Activated T-cell treated with anti-CD3 and anti-CD28 coated beads, Interleukin-2, amount 50 U/mL, for 72 hours (primary cell): ENCODE measurements at regions not wholly inside any gene's neighbourhood (a gene's known extent, or its start where the extent isn't known, plus 50 kb on each side); places are given as distances from the start of the nearest gene placed in this dataset.

Source experiments
- ATAC-seq, 2 donors: fragments of 150-1000 bp; cut with Tn5 transposase; replicated peaks in 1 of 2; 2 replicates each; pipeline ENCODE4 v1.10.0; 2021; ENCODE audit warnings: moderate library complexity in 2 of 2, mild to moderate bottlenecking in 1 of 2
- DNase-seq, 2 donors: peaks; one replicate each; pipeline ENCODE4 v3.0.0; 2021 to 2022; ENCODE audit warnings: mixed read lengths in 1 of 2
- H3K27ac Mint-ChIP-seq: one replicate; pipeline ENCODE4 v1.8.0; 2022; ENCODE audit warnings: mild to moderate bottlenecking, moderate library complexity, mixed read lengths
- H3K27me3 Mint-ChIP-seq: one replicate; pipeline ENCODE4 v1.8.0; 2022; ENCODE audit warnings: low read depth, mixed read lengths
- H3K36me3 Mint-ChIP-seq, 2 donors: one replicate each; pipeline ENCODE4 v1.8.0; 2022; ENCODE audit warnings: mixed read lengths in 2 of 2, mild to moderate bottlenecking in 1 of 2; ENCODE audit not compliant: insufficient read depth in 2 of 2
- H3K4me1 Mint-ChIP-seq: one replicate; pipeline ENCODE4 v1.8.0; 2022; ENCODE audit warnings: low read depth, mixed read lengths
- H3K4me3 Mint-ChIP-seq, 2 donors: one replicate each; pipeline ENCODE4 v1.8.0; 2022; ENCODE audit warnings: mild to moderate bottlenecking in 2 of 2, mixed read lengths in 2 of 2, moderate library complexity in 2 of 2
- H3K9me3 Mint-ChIP-seq, 2 donors: one replicate each; pipeline ENCODE4 v1.8.0; 2022; ENCODE audit warnings: mixed read lengths in 2 of 2

GRCh38 chr13:63308549-63309165 lies 1893.0 kb upstream of the PCDH20 start:
- H3K36me3 Mint-ChIP-seq: no peaks in the 10 kb centered on the region
- no peaks in the 10 kb centered on the region for H3K4me1 Mint-ChIP-seq
- no peaks in the 10 kb centered on the region for H3K27me3 Mint-ChIP-seq
- H3K9me3 Mint-ChIP-seq: peaks cover 7 to 8% of the 10 kb centered on the region in 2 donors
- DNase-seq (no peak), ATAC-seq (no peak)
- H3K4me3 Mint-ChIP-seq: no peak overlapping the region
- no peak overlapping the region for H3K27ac Mint-ChIP-seq

GRCh38 chr13:63307228-63307627 lies 1891.6 kb upstream of the PCDH20 start:
- peaks cover 5 to 7% of the 10 kb centered on the region in 2 donors for H3K9me3 Mint-ChIP-seq
- no peak overlapping the region for H3K4me3 Mint-ChIP-seq
- H3K27me3 Mint-ChIP-seq: no peaks in the 10 kb centered on the region
- H3K36me3 Mint-ChIP-seq: no peaks in the 10 kb centered on the region
- no peak overlapping the region for H3K27ac Mint-ChIP-seq
- DNase-seq (no peak), ATAC-seq (no peak)
- no peaks in the 10 kb centered on the region for H3K4me1 Mint-ChIP-seq

DNA sequence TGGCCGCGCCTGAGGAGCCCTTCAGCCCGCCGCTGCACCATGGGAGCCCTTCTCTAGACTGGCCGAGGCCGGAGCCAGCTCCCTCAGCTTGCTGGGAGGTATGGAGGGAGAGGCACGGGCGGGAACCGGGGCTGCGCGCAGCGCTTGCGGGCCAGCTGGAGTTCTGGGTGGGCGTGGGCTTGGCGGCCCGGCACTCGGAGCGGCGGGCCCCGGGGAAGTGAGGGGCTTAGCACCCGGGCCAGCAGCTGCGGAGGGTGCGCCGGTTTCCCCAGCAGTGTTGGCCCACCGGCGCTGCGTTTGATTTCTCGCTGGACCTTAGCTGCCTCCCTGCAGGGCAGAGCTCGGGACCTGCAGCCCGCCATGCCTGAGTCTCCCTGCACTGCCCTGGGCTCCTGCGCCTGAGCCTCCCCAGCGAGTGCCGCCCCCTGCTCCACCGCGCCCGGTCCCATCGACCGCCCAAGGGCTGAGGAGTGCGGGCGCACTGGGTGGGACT lies 1890.0 kb upstream of the PCDH20 start:
- no peak for DNase-seq
- H3K4me1 Mint-ChIP-seq: no peaks in the 10 kb centered on the region
- no peaks in the 10 kb centered on the region for H3K27me3 Mint-ChIP-seq
- H3K9me3 Mint-ChIP-seq: peaks cover 5 to 10% of the 10 kb centered on the region in 2 donors
- H3K36me3 Mint-ChIP-seq: no peaks in the 10 kb centered on the region
- H3K4me3 Mint-ChIP-seq: no peak overlapping the region
- H3K27ac Mint-ChIP-seq: no peak overlapping the region
- ATAC-seq: no peak

DNA sequence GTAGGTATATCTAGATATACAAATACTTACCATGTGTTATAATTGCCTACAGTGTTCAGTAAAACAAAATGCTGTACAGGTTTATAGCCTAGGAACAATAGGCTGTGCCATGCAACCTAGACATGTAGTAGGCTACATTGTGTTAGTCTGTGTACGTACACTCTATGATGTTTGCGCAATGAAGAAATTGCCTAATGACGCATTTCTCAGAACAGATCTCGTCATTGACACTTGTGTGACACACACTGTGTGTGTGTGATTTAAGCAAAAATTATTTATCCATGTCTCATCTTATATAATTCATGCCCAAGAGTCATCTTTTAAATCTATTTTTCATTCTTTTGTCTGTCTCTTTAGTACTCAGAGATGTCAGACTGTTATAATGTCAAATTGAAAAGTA lies 1888.8 kb upstream of the PCDH20 start:
- Mint-ChIP-seq H3K9me3 (peaks cover 5 to 10% of the 10 kb centered on the region in 2 donors), H3K27ac (no peak overlapping the region), H3K27me3 (no peaks in the 10 kb centered on the region), H3K4me3 (no peak overlapping the region), H3K36me3 (no peaks in the 10 kb centered on the region), H3K4me1 (no peaks in the 10 kb centered on the region)
- DNase-seq: no peak
- ATAC-seq: no peak

GRCh38 chr13:63299866-63300394 lies 1884.3 kb upstream of the PCDH20 start:
- H3K27ac Mint-ChIP-seq: no peak overlapping the region
- H3K9me3 Mint-ChIP-seq: peaks cover 2 to 7% of the 10 kb centered on the region in 2 donors
- no peak for DNase-seq
- peaks cover 0 to 2% of the 10 kb centered on the region in 2 donors for H3K36me3 Mint-ChIP-seq
- H3K27me3 Mint-ChIP-seq: no peaks in the 10 kb centered on the region
- no peaks in the 10 kb centered on the region for H3K4me1 Mint-ChIP-seq
- no peak overlapping the region for H3K4me3 Mint-ChIP-seq
- no peak for ATAC-seq

- H3K4me3 Mint-ChIP-seq: no peak overlapping the region
- no peaks in the 10 kb centered on the region for H3K27me3 Mint-ChIP-seq
- H3K27ac Mint-ChIP-seq: no peak overlapping the region
- no peaks in the 10 kb centered on the region for H3K4me1 Mint-ChIP-seq
- H3K9me3 Mint-ChIP-seq: peaks cover 2 to 7% of the 10 kb centered on the region in 2 donors
- peaks cover 0 to 2% of the 10 kb centered on the region in 2 donors for H3K36me3 Mint-ChIP-seq
- ATAC-seq (no peak), DNase-seq (no peak)
These were observed 1881.5 kb upstream of the PCDH20 start for GRCh38 chr13:63297163-63297562.

DNA sequence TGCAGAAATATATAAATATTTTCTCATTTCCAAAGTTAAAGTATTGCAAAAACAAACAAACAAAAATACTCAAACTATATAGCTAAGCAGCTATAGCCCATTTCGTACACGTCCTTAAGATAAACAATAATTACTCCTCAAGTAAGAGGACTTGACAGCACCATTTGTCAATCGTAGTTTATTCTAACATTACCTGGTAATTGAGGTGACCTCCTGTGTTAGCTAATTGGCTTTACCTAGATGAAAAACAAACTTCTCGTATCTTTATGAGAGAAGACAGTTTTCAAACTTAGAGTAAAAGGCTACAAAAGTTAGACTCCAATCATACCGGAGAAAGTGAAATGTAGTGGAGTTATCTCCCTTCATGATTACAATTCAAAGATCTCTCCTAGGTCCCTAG lies 1876.1 kb upstream of the PCDH20 start:
- ATAC-seq: no peak
- no peaks in the 10 kb centered on the region for H3K36me3 Mint-ChIP-seq
- peaks cover 2 to 4% of the 10 kb centered on the region in 2 donors for H3K9me3 Mint-ChIP-seq
- H3K4me1 Mint-ChIP-seq: no peaks in the 10 kb centered on the region
- H3K27ac Mint-ChIP-seq: no peak overlapping the region
- H3K4me3 Mint-ChIP-seq: no peak overlapping the region
- DNase-seq: no peak
- H3K27me3 Mint-ChIP-seq: no peaks in the 10 kb centered on the region

DNA sequence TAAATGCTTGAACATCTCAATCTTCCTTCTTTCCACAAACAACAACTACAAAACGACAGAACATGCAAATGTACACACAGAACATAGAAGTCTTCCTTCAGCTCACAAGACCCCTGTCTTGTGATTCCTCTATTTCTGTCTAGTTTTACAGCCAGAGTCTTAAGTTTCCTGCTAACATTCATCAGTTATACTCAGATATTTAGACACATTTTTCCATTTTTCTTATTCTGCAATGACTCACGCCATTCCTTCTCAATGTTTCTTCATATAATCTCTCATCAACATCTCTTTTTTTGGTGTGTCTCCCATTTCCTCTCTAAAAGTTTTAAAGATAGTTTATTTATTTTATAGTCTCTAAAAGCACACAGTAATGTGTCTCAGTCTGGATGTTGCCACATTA lies 1872.9 kb upstream of the PCDH20 start:
- H3K27me3 Mint-ChIP-seq: no peaks in the 10 kb centered on the region
- ATAC-seq (no peak), DNase-seq (no peak)
- H3K4me1 Mint-ChIP-seq: no peaks in the 10 kb centered on the region
- peaks cover 0 to 1% of the 10 kb centered on the region in 2 donors for H3K36me3 Mint-ChIP-seq
- no peak overlapping the region for H3K27ac Mint-ChIP-seq
- H3K4me3 Mint-ChIP-seq: no peak overlapping the region
- peaks cover 7% of the 10 kb centered on the region in 2 donors for H3K9me3 Mint-ChIP-seq

GRCh38 chr13:63287926-63288325 lies 1872.3 kb upstream of the PCDH20 start:
- Mint-ChIP-seq H3K27me3 (no peaks in the 10 kb centered on the region), H3K36me3 (peaks cover 0 to 1% of the 10 kb centered on the region in 2 donors), H3K4me1 (no peaks in the 10 kb centered on the region), H3K27ac (no peak overlapping the region), H3K4me3 (no peak overlapping the region), H3K9me3 (peaks cover 7% of the 10 kb centered on the region in 2 donors)
- DNase-seq (no peak), ATAC-seq (no peak)

DNA sequence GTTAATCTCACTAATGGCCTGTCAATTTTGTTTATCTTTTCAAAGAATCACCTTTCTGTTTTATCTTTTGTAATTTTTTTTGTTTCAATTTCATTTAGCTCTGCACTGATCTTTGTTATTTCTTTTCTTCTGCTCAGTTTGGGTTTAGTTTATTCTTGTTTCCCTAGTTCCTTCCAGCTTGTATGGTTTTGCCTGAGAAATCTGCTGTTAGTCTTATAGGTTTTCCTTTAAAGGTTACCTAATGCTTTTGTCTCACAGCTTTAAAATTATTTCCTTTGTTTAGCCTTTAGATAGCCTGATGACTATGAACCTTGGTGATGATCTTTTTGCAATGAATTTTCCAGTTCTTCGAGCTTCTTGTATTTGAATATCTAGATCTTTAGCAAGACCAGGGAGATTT lies 1869.8 kb upstream of the PCDH20 start:
- Mint-ChIP-seq H3K27me3 (no peaks in the 10 kb centered on the region), H3K36me3 (peaks cover 0 to 1% of the 10 kb centered on the region in 2 donors), H3K9me3 (peaks cover 7% of the 10 kb centered on the region in 2 donors), H3K4me3 (no peak overlapping the region), H3K27ac (no peak overlapping the region), H3K4me1 (no peaks in the 10 kb centered on the region)
- no peak for DNase-seq
- ATAC-seq: no peak

GRCh38 chr13:63279136-63279535 lies 1863.5 kb upstream of the PCDH20 start:
- ATAC-seq (no peak), DNase-seq (no peak)
- Mint-ChIP-seq H3K4me3 (no peak overlapping the region), H3K27ac (no peak overlapping the region), H3K4me1 (no peaks in the 10 kb centered on the region), H3K27me3 (no peaks in the 10 kb centered on the region), H3K36me3 (peaks cover 0 to 2% of the 10 kb centered on the region in 2 donors), H3K9me3 (peaks cover 5 to 10% of the 10 kb centered on the region in 2 donors)

DNA sequence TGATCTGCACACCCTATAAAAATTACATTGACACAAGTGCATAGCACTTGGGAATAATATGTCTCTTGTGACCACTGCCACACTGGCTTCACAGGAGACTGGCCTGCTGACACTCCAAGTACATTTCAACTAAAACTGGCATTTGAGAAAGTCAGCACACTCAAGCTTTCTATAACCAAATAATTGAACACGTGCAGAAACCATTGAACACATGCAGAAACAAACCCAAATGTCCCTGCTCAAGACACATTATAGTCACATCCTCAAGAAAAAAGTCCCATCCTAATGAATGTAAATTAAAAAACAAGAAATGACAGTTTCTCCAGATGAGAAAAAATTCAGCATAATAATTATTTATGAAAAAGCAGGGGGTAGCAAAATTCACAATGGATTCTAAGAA lies 1859.1 kb upstream of the PCDH20 start:
- no peak overlapping the region for H3K27ac Mint-ChIP-seq
- H3K4me3 Mint-ChIP-seq: no peak overlapping the region
- H3K4me1 Mint-ChIP-seq: no peaks in the 10 kb centered on the region
- no peak for ATAC-seq
- H3K27me3 Mint-ChIP-seq: no peaks in the 10 kb centered on the region
- no peak for DNase-seq
- peaks cover 0 to 2% of the 10 kb centered on the region in 2 donors for H3K36me3 Mint-ChIP-seq
- peaks cover 10 to 13% of the 10 kb centered on the region in 2 donors for H3K9me3 Mint-ChIP-seq

- Mint-ChIP-seq H3K4me3 (no peak overlapping the region), H3K4me1 (no peaks in the 10 kb centered on the region)
These were observed 1834.0 kb upstream of the PCDH20 start for GRCh38 chr13:63249411-63250187.

More at GRCh38 chr13:63249411-63250187, 1834.0 kb upstream of the PCDH20 start:
- ATAC-seq (no peak), DNase-seq (no peak)
- peaks cover 3 to 9% of the 10 kb centered on the region in 2 donors for H3K9me3 Mint-ChIP-seq
- no peak overlapping the region for H3K27ac Mint-ChIP-seq
- H3K27me3 Mint-ChIP-seq: no peaks in the 10 kb centered on the region
- peaks cover 0 to under 1% of the 10 kb centered on the region in 2 donors for H3K36me3 Mint-ChIP-seq
